ENCODE measurements at regions not wholly inside any gene's neighbourhood (a gene's known extent, or its start where the extent isn't known, plus 50 kb on each side); places are given as distances from the start of the nearest gene placed in this dataset.

DNA sequence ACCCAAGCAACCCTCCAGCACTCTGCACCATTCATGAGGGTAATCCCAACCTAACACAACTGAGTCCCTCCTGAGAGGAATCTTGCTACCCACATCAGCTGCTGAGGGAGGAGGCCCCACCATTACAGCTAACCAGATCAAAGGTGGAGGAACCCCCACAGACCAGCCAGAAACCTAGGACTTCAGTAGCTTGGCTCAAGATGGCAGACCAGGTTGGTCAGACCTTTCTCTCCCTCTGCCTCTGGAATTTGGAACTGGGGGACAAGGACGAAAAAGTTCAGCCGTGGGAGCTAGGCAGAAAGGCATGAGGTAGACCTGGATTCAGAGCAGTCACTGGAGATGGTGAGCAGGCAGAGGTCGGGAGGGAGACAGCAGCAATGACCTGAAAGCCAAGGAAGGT, 101.3 kb upstream of the CACUL1 start:
- TF ChIP-seq, protein P1, sequence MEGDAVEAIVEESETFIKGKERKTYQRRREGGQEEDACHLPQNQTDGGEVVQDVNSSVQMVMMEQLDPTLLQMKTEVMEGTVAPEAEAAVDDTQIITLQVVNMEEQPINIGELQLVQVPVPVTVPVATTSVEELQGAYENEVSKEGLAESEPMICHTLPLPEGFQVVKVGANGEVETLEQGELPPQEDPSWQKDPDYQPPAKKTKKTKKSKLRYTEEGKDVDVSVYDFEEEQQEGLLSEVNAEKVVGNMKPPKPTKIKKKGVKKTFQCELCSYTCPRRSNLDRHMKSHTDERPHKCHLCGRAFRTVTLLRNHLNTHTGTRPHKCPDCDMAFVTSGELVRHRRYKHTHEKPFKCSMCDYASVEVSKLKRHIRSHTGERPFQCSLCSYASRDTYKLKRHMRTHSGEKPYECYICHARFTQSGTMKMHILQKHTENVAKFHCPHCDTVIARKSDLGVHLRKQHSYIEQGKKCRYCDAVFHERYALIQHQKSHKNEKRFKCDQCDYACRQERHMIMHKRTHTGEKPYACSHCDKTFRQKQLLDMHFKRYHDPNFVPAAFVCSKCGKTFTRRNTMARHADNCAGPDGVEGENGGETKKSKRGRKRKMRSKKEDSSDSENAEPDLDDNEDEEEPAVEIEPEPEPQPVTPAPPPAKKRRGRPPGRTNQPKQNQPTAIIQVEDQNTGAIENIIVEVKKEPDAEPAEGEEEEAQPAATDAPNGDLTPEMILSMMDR (IDR thresholded peaks at IDR 0.05) = no peak
- TF ChIP-seq EP300 (IDR thresholded peaks at IDR 0.05) (no peak), POLR2A (IDR thresholded peaks at IDR 0.05; ENCODE audit: low read depth) (no peak), POLR2AphosphoS5 (IDR thresholded peaks at IDR 0.05) (no peak)
